Stomach (tissue), 8 donors: ENCODE measurements at regions not wholly inside any gene's neighbourhood (a gene's known extent, or its start where the extent isn't known, plus 50 kb on each side); places are given as distances from the start of the nearest gene placed in this dataset.

Experiments
- DNase-seq, 2 donors: peaks; one replicate each; pipeline versions ENCODE4 v3.0.0 to v3.0.0-alpha.2; 2013 to 2019
- H3K27ac ChIP-seq, 5 donors: fragments of 200-600 bp in 4 of 5; sonication (generic) in 4 of 5; one replicate each; pipeline ENCODE4 v1.5.1; 2013 to 2019; ENCODE audit warnings: mild to moderate bottlenecking in 1 of 5, moderate library complexity in 1 of 5
- H3K27me3 ChIP-seq, 3 donors: fragments of 200-600 bp; sonication (generic); one replicate each; pipeline ENCODE4 v1.5.1; 2017 to 2019; ENCODE audit warnings: mixed run types in 1 of 3
- H3K36me3 ChIP-seq, 4 donors: fragments of 200-600 bp; sonication (generic); 1 replicate in 3 of 4; 2 replicates in 1 of 4; pipeline ENCODE4 v1.5.1; 2016 to 2019
- H3K4me1 ChIP-seq, 4 donors: fragments of 200-600 bp; sonication (generic); one replicate each; pipeline ENCODE4 v1.5.1; 2016 to 2019
- H3K4me3 ChIP-seq, 4 donors: fragments of 200-600 bp; sonication (generic) in 3 of 4; one replicate each; pipeline ENCODE4 v1.5.1; 2016 to 2019; ENCODE audit warnings: mild to moderate bottlenecking in 1 of 4
- H3K9me3 ChIP-seq, 4 donors: fragments of 200-600 bp; sonication (generic); one replicate each; pipeline ENCODE4 v1.5.1; 2016 to 2019
- EP300 ChIP-seq: sonication (generic); formaldehyde crosslinking; IDR thresholded peaks from one replicate; pipeline ENCODE4 v1.6.1; 2017; ENCODE audit warnings: antibody characterized with exemption
- POLR2A ChIP-seq, 4 donors: fragments of 450-650 bp; IDR thresholded peaks; one replicate each; pipeline ENCODE4 v1.6.1; 2016; ENCODE audit warnings: antibody characterized with exemption in 4 of 4, control low read depth in 2 of 4, mild to moderate bottlenecking in 1 of 4, moderate library complexity in 1 of 4
- POLR2AphosphoS5 ChIP-seq, 3 donors: sonication (generic); formaldehyde crosslinking; IDR thresholded peaks; one replicate each; pipeline ENCODE4 v1.6.1; 2016; ENCODE audit warnings: antibody characterized with exemption in 3 of 3
- WGBS, 5 donors: extraction: QIAGEN DNeasy Blood & Tissue Kit in 3 of 5; methylation state at CpG; one replicate each; pipeline versions ENCODE4 v1.1.5 to v1.1.7; 2013 to 2018; 5-methylcytosine and 5-hydroxymethylcytosine counted together
- intact Hi-C: fragments of 100-400 bp; cut with DNase I; formaldehyde crosslinking; loops from one replicate; pipeline ENCODE4 v1.15.1; 2023; ENCODE audit warnings: low total_unique reads
- TF ChIP-seq, protein P1 (sequence below), 7 experiments: fragments of 450-650 bp in 4 of 7; fragments of 200-600 bp in 3 of 7; sonication (generic) in 3 of 7; IDR thresholded peaks; one replicate each; pipeline ENCODE4 v1.5.1; 2016 to 2019; ENCODE audit warnings: antibody characterized with exemption in 7 of 7, control low read depth in 2 of 7, mild to moderate bottlenecking in 1 of 7
- donor health status: healthy with polysubstance abuse.
- donor health status: Bipolar disorder and iron deficiency.
- donor health status: healthy.

DNA sequence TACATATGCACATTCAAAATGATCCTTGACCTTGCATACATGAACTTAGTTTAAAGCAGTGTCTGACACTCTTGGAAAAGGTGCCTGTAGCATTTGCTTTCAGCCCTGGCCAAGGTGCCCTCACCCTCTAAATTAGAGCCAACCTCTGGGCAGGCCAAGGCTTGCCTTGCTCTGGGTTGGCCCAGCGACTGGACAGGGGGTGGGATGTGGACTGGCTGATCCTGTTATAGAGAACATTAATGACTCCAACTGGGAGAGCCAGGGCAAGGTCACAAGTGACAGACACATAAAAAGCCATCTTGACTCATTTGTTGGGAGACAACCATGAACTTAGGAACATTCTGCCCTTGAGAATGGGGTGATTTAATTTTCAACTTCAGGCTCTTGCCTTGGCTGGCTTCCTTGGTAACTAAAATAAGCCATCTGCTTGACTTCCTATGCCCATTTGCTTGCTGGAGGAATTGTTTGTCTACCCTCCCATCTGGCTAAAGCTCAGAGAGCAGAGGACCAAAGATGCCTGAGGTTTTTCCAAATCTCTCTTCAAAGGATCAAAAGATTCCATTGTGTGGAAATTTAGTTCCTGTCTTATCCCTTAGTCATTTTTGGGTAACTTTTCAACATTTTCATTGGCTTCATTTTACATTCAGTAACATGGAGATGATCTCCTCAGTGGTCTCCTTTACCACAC, 403.7 kb downstream of the SOX2 start:
- DNase-seq = no peak
- H3K36me3 ChIP-seq = no peaks in the 10 kb centered on the region
- no peaks in the 10 kb centered on the region for H3K4me1 ChIP-seq
- H3K27me3 ChIP-seq = no peaks in the 10 kb centered on the region
- intact Hi-C loops = no loop called here
- no peak overlapping the region for H3K4me3 ChIP-seq
- no peak overlapping the region for H3K27ac ChIP-seq
- TF ChIP-seq EP300 = no peak
- TF ChIP-seq, protein P1, sequence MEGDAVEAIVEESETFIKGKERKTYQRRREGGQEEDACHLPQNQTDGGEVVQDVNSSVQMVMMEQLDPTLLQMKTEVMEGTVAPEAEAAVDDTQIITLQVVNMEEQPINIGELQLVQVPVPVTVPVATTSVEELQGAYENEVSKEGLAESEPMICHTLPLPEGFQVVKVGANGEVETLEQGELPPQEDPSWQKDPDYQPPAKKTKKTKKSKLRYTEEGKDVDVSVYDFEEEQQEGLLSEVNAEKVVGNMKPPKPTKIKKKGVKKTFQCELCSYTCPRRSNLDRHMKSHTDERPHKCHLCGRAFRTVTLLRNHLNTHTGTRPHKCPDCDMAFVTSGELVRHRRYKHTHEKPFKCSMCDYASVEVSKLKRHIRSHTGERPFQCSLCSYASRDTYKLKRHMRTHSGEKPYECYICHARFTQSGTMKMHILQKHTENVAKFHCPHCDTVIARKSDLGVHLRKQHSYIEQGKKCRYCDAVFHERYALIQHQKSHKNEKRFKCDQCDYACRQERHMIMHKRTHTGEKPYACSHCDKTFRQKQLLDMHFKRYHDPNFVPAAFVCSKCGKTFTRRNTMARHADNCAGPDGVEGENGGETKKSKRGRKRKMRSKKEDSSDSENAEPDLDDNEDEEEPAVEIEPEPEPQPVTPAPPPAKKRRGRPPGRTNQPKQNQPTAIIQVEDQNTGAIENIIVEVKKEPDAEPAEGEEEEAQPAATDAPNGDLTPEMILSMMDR (IDR thresholded peaks at IDR 0.05) = no peak
- no peak for TF ChIP-seq POLR2AphosphoS5 (IDR thresholded peaks at IDR 0.05)
- no peak for TF ChIP-seq POLR2A (IDR thresholded peaks at IDR 0.05)
- WGBS, 5 donors = 76 to 88% (median 81%) methylated on average over 1 of the region's 1 CpG
- no peaks in the 10 kb centered on the region for H3K9me3 ChIP-seq

DNA sequence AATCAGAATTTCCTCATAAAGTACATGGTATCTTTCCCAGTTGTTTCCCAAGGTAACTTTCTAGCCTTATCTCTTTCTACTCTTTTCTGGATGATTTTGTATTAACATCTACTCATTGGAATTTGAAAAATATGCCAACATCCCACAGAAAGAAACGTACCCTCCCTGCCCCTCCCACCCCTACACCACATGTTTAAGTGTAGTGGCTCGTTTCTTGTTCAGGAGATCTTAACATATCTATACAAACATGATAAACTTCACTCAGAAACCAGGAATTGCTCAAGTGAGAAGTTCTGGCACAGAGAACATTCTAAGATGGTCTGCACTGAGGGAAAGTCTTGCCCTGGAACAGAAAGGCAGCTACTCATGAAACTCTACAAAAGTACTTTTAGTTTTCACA, 404.7 kb downstream of the SOX2 start:
- Histone ChIP-seq H3K9me3 (no peaks in the 10 kb centered on the region), H3K4me1 (no peaks in the 10 kb centered on the region), H3K27ac (no peak overlapping the region), H3K4me3 (no peak overlapping the region), H3K27me3 (no peaks in the 10 kb centered on the region), H3K36me3 (no peaks in the 10 kb centered on the region)
- WGBS, 5 donors = 4 to 30% (median 19%) methylated on average over 2 of the region's 2 CpGs
- DNase-seq = no peak
- TF ChIP-seq EP300 = no peak
- no peak for TF ChIP-seq POLR2AphosphoS5 (IDR thresholded peaks at IDR 0.05)
- TF ChIP-seq, protein P1 (IDR thresholded peaks at IDR 0.05) = no peak
- TF ChIP-seq POLR2A (IDR thresholded peaks at IDR 0.05) = no peak
- intact Hi-C loops = no loop called here

DNA sequence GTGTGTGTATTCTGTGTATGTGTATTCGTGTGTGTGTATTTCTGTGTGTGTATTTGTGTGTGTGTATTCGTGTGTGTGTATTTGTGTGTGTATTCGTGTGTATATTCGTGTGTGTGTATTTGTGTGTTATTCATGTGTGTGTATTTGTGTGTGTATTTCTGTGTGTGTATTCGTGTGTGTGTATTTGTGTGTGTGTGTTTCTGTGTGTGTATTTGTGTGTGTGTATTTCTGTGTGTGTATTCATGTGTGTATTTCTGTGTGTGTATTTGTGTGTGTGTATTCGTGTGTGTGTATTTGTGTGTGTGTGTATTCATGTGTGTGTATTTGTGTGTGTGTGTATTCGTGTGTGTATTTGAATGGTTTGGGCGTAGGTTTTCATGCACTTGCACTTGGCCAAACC, 405.4 kb downstream of the SOX2 start:
- H3K4me1 ChIP-seq = no peaks in the 10 kb centered on the region
- H3K9me3 ChIP-seq = no peaks in the 10 kb centered on the region
- H3K27ac ChIP-seq = no peak overlapping the region
- 78 to 82% (median 81%) methylated on average over 8 of the region's 8 CpGs for WGBS, 5 donors
- TF ChIP-seq, protein P1 (IDR thresholded peaks at IDR 0.05) = no peak
- no peak for TF ChIP-seq POLR2AphosphoS5 (IDR thresholded peaks at IDR 0.05)
- no peak for TF ChIP-seq POLR2A (IDR thresholded peaks at IDR 0.05)
- TF ChIP-seq EP300 = no peak
- no peaks in the 10 kb centered on the region for H3K36me3 ChIP-seq
- no peak for DNase-seq
- intact Hi-C loops = no loop called here
- no peaks in the 10 kb centered on the region for H3K27me3 ChIP-seq
- H3K4me3 ChIP-seq = no peak overlapping the region

DNA sequence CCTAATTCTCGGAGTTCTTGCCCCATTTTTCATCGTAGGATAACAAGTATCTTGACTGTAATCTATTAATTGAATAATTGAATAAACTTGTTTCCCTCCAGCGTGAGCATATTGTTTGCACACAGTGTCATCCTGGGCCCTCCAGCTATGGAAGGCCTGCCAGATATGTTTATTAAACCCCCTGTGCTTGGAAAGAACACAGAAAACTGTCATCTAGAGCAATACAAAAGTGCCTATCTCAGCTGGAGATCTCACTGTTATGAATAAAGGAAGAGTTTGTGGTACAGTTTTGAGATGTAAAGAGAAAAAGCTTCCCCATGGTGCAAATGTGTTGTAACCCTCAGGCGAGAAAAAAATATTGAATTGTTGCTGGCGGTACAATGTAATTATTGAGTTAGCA, 405.9 kb downstream of the SOX2 start:
- Histone ChIP-seq H3K36me3 (no peaks in the 10 kb centered on the region), H3K9me3 (no peaks in the 10 kb centered on the region), H3K27me3 (no peaks in the 10 kb centered on the region), H3K4me3 (no peak overlapping the region), H3K4me1 (no peaks in the 10 kb centered on the region), H3K27ac (no peak overlapping the region)
- TF ChIP-seq, protein P1 (IDR thresholded peaks at IDR 0.05) = no peak
- TF ChIP-seq POLR2A (IDR thresholded peaks at IDR 0.05) = no peak
- no peak for TF ChIP-seq EP300
- TF ChIP-seq POLR2AphosphoS5 (IDR thresholded peaks at IDR 0.05) = no peak
- 85 to 94% (median 88%) methylated on average over 5 of the region's 5 CpGs for WGBS, 5 donors
- no peak for DNase-seq
- intact Hi-C loops = no loop called here
